Esophagus muscularis mucosa (tissue), 4 donors: ENCODE measurements at regions not wholly inside any gene's neighbourhood (a gene's known extent, or its start where the extent isn't known, plus 50 kb on each side); places are given as distances from the start of the nearest gene placed in this dataset.

ENCODE experiments used
- DNase-seq: peaks from one replicate; pipeline ENCODE4 v3.0.0-alpha.2; 2017; ENCODE audit errors: extremely low spot score
- H3K27ac ChIP-seq, 4 donors: fragments of 200-600 bp; sonication (generic); replicated peaks in 1 of 4; 1 replicate in 3 of 4; 2 replicates in 1 of 4; pipeline ENCODE4 v1.5.1; 2016 to 2019; ENCODE audit warnings: mild to moderate bottlenecking in 1 of 4
- H3K27me3 ChIP-seq, 4 donors: fragments of 200-600 bp; sonication (generic); one replicate each; pipeline versions ENCODE4 v1.5.1 to v1.6.0; 2016 to 2019
- H3K36me3 ChIP-seq, 4 donors: fragments of 200-600 bp; sonication (generic); one replicate each; pipeline ENCODE4 v1.5.1; 2016 to 2019
- H3K4me1 ChIP-seq, 4 donors: fragments of 200-600 bp; sonication (generic); one replicate each; pipeline ENCODE4 v1.5.1; 2016 to 2019
- H3K4me3 ChIP-seq, 4 donors: fragments of 200-600 bp; sonication (generic); 1 replicate in 2 of 4; 2 replicates in 2 of 4; pipeline ENCODE4 v1.5.1; 2016 to 2019; ENCODE audit warnings: mild to moderate bottlenecking in 4 of 4, moderate library complexity in 1 of 4
- H3K9me3 ChIP-seq, 4 donors: fragments of 200-600 bp; sonication (generic); 1 replicate in 3 of 4; 2 replicates in 1 of 4; pipeline ENCODE4 v1.5.1; 2016 to 2019
- CTCF ChIP-seq, 3 experiments: fragments of 200-600 bp in 2 of 3; fragments of 450-650 bp in 1 of 3; sonication (generic) in 2 of 3; IDR thresholded peaks; one replicate each; pipeline ENCODE4 v1.5.1; 2017 to 2019; ENCODE audit warnings: antibody characterized with exemption in 3 of 3, mild to moderate bottlenecking in 2 of 3, moderate library complexity in 1 of 3
- EP300 ChIP-seq: sonication (generic); formaldehyde crosslinking; IDR thresholded peaks from one replicate; pipeline ENCODE4 v1.6.1; 2017; ENCODE audit warnings: antibody characterized with exemption
- POLR2A ChIP-seq: fragments of 450-650 bp; IDR thresholded peaks from one replicate; pipeline ENCODE4 v1.6.1; 2017; ENCODE audit warnings: antibody characterized with exemption, moderate library complexity, mild to moderate bottlenecking, low read depth
- POLR2AphosphoS5 ChIP-seq, 2 donors: sonication (generic); formaldehyde crosslinking; IDR thresholded peaks; one replicate each; pipeline ENCODE4 v1.6.1; 2017; ENCODE audit warnings: antibody characterized with exemption in 2 of 2
- WGBS: methylation state at CpG from one replicate; pipeline ENCODE4 v1.1.5; 2018; 5-methylcytosine and 5-hydroxymethylcytosine counted together
- intact Hi-C: fragments of 100-400 bp; cut with DNase I; formaldehyde crosslinking; loops from one replicate; pipeline ENCODE4 v1.15.1; 2023

GRCh38 chr5:128649192-128649591 lies 111.1 kb upstream of the FBN2 start:
- Histone ChIP-seq H3K36me3 (no peaks in the 10 kb centered on the region), H3K27me3 (no peaks in the 10 kb centered on the region), H3K4me3 (no peak overlapping the region), H3K27ac (no peak overlapping the region), H3K4me1 (no peaks in the 10 kb centered on the region), H3K9me3 (peaks cover 0 to 4% (median 0%) of the 10 kb centered on the region in 4 donors)
- TF ChIP-seq POLR2A (no peak), CTCF (IDR thresholded peaks at IDR 0.05) (no peak), POLR2AphosphoS5 (IDR thresholded peaks at IDR 0.05) (no peak), EP300 (no peak)
- DNase-seq, result no peak
- intact Hi-C loops, result no loop called here

- no peak overlapping the region for H3K27ac ChIP-seq
- DNase-seq, result no peak
- H3K4me3 ChIP-seq, result no peak overlapping the region
- TF ChIP-seq CTCF (IDR thresholded peaks at IDR 0.05) (no peak), POLR2AphosphoS5 (IDR thresholded peaks at IDR 0.05) (no peak), POLR2A (no peak), EP300 (no peak)
- H3K27me3 ChIP-seq, result no peaks in the 10 kb centered on the region
- H3K9me3 ChIP-seq, result no peaks in the 10 kb centered on the region
- intact Hi-C loops, result no loop called here
- no peaks in the 10 kb centered on the region for H3K36me3 ChIP-seq
- WGBS, result 89% methylated on average over 2 of the region's 2 CpGs
- H3K4me1 ChIP-seq, result no peaks in the 10 kb centered on the region
Observed at GRCh38 chr5:128662997-128663396, 125.0 kb upstream of the FBN2 start.

GRCh38 chr5:128665747-128666355 lies 127.8 kb upstream of the FBN2 start:
- WGBS, result 85% methylated on average over 5 of the region's 5 CpGs
- H3K4me1 ChIP-seq, result no peaks in the 10 kb centered on the region
- TF ChIP-seq EP300, result no peak
- TF ChIP-seq POLR2AphosphoS5 (IDR thresholded peaks at IDR 0.05), result no peak
- TF ChIP-seq POLR2A, result no peak
- no peak for TF ChIP-seq CTCF (IDR thresholded peaks at IDR 0.05)
- no peak overlapping the region for H3K27ac ChIP-seq
- intact Hi-C loops, result no loop called here
- no peaks in the 10 kb centered on the region for H3K27me3 ChIP-seq
- no peak overlapping the region for H3K4me3 ChIP-seq
- H3K9me3 ChIP-seq, result no peaks in the 10 kb centered on the region
- H3K36me3 ChIP-seq, result no peaks in the 10 kb centered on the region
- no peak for DNase-seq

- Histone ChIP-seq H3K9me3 (no peaks in the 10 kb centered on the region), H3K36me3 (no peaks in the 10 kb centered on the region), H3K4me1 (peaks cover 0 to 4% (median 1%) of the 10 kb centered on the region in 4 donors), H3K27ac (no peak overlapping the region), H3K4me3 (no peak overlapping the region), H3K27me3 (no peaks in the 10 kb centered on the region)
- intact Hi-C loops, result no loop called here
- no peak for DNase-seq
- WGBS, result 100% methylated on average over 1 of the region's 1 CpG
- TF ChIP-seq EP300, result no peak
- no peak for TF ChIP-seq CTCF (IDR thresholded peaks at IDR 0.05)
- TF ChIP-seq POLR2AphosphoS5 (IDR thresholded peaks at IDR 0.05), result no peak
- TF ChIP-seq POLR2A, result no peak
Observed at GRCh38 chr5:128667152-128667551, 129.1 kb upstream of the FBN2 start.

GRCh38 chr5:128667751-128668150 lies 129.7 kb upstream of the FBN2 start:
- Histone ChIP-seq H3K36me3 (no peaks in the 10 kb centered on the region), H3K4me1 (peaks cover 0 to 7% (median 3%) of the 10 kb centered on the region in 4 donors), H3K9me3 (no peaks in the 10 kb centered on the region), H3K27ac (no peak overlapping the region), H3K27me3 (no peaks in the 10 kb centered on the region), H3K4me3 (no peak overlapping the region)
- DNase-seq, result no peak
- no peak for TF ChIP-seq POLR2AphosphoS5 (IDR thresholded peaks at IDR 0.05)
- no peak for TF ChIP-seq EP300
- TF ChIP-seq CTCF (IDR thresholded peaks at IDR 0.05), result no peak
- no peak for TF ChIP-seq POLR2A
- WGBS, result 91% methylated on average over 1 of the region's 1 CpG
- intact Hi-C loops, result no loop called here
